ENCODE measurements at regions not wholly inside any gene's neighbourhood (a gene's known extent, or its start where the extent isn't known, plus 50 kb on each side); places are given as distances from the start of the nearest gene placed in this dataset.

- whole genome bisulfite sequencing, 2 donors = 89 to 92% methylated on average over 1 of the region's 1 CpG
- intact Hi-C loops (cut with DNase I; ENCODE audit: low total_unique reads) = no loop called here
- DNase-seq (ENCODE audit: low spot score in 2 of 2) = no peak
Measured at GRCh38 chr5:160991205-160991604, 139.2 kb upstream of the ATP10B start.

DNA sequence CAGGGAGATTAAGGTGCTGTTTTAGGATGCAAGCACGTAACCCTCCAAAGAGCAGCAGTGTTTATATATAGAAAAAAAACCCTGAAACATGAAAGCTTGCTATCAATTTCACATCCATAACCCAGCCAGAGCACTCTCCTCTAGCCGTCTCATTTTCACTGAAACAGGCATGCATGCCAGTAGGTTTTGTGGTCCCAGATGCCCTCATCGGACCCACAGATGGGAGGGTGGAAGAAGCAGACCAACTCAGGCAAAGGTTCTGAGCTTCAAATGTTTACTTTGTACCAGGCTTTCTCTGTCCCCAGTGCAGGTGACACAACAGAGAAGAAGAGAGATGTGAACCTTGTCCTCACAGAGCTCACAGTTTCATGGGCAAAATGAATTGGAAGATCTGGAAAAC lies 127.4 kb upstream of the ATP10B start:
- DNase-seq (ENCODE audit: low spot score in 2 of 2) = no peak
- intact Hi-C loops (cut with DNase I; ENCODE audit: low total_unique reads) = no loop called here
- H3K4me3 ChIP-seq (ENCODE audit: low read depth, poor library complexity, severe bottlenecking) = no peak overlapping the region
- WGBS, 2 donors = 57 to 83% methylated on average over 3 of the region's 3 CpGs
- TF ChIP-seq CTCF (IDR thresholded peaks at IDR 0.05) (no peak), POLR2A (IDR thresholded peaks at IDR 0.05) (no peak)

More at GRCh38 chr5:160991205-160991604, 139.2 kb upstream of the ATP10B start:
- TF ChIP-seq POLR2A (IDR thresholded peaks at IDR 0.05) (no peak), CTCF (IDR thresholded peaks at IDR 0.05) (no peak)
- H3K4me3 ChIP-seq (ENCODE audit: low read depth, poor library complexity, severe bottlenecking) = no peak overlapping the region

DNA sequence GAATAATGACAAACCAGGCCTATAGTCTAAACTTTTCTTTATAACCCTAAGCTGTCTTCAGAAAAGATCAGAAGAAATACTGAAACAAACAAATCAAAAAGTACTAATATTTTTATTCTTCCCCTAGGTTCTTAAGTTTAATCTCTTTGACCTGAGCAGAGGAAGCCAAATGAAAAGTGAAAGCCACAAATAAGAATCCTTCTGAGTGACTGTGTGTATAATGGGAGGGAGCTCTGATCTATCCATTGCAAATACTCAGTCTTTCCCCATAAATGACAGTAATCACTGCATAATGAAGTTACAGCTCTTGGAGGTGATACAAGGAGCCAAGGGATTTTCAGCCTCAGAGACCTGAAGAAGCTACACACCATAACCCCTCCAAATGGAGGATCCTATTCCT lies 126.9 kb upstream of the ATP10B start:
- intact Hi-C loops (cut with DNase I; ENCODE audit: low total_unique reads) = no loop called here
- TF ChIP-seq POLR2A (IDR thresholded peaks at IDR 0.05) (no peak), CTCF (IDR thresholded peaks at IDR 0.05) (no peak)
- no peak for DNase-seq (ENCODE audit: low spot score in 2 of 2)
- H3K4me3 ChIP-seq (ENCODE audit: low read depth, poor library complexity, severe bottlenecking) = no peak overlapping the region

DNA sequence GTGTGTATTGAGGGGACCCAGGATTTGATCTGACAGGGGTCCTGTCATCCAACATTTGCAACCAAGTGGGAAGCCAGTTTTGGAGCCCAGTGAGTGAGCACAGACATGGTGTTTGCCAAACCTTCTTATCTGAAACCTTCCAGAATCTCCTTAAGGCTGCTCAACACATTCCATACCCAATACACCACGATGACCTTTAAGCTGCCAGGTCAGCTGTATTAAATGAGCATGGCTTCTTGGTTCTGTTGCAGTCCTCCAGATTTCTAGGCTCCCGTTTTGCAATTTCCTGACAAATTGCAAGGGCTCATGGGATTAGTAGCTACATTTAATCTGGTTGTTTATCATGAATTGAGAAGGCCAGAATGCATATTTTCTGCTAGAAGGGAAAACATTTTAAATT lies 124.2 kb upstream of the ATP10B start:
- no peak for DNase-seq (ENCODE audit: low spot score in 2 of 2)
- TF ChIP-seq POLR2A (IDR thresholded peaks at IDR 0.05) = no peak
- TF ChIP-seq CTCF (IDR thresholded peaks at IDR 0.05) = no peak
- intact Hi-C loops (cut with DNase I; ENCODE audit: low total_unique reads) = no loop called here
- no peak overlapping the region for H3K4me3 ChIP-seq (ENCODE audit: low read depth, poor library complexity, severe bottlenecking)
- 77 to 82% methylated on average over 2 of the region's 2 CpGs for WGBS, 2 donors

GRCh38 chr5:160970605-160971191 lies 118.7 kb upstream of the ATP10B start:
- TF ChIP-seq CTCF (IDR thresholded peaks at IDR 0.05) (no peak), POLR2A (IDR thresholded peaks at IDR 0.05) (no peak)

GRCh38 chr5:160969645-160970044 lies 117.6 kb upstream of the ATP10B start:
- H3K4me3 ChIP-seq (ENCODE audit: low read depth, poor library complexity, severe bottlenecking) = no peak overlapping the region
- TF ChIP-seq POLR2A (IDR thresholded peaks at IDR 0.05) (no peak), CTCF (IDR thresholded peaks at IDR 0.05) (no peak)
- no peak for DNase-seq (ENCODE audit: low spot score in 2 of 2)
- intact Hi-C loops (cut with DNase I; ENCODE audit: low total_unique reads) = no loop called here

More at GRCh38 chr5:160970605-160971191, 118.7 kb upstream of the ATP10B start:
- 63 to 64% methylated on average over 1 of the region's 1 CpG for WGBS, 2 donors
- no peak for DNase-seq (ENCODE audit: low spot score in 2 of 2)
- intact Hi-C loops (cut with DNase I; ENCODE audit: low total_unique reads) = no loop called here
- no peak overlapping the region for H3K4me3 ChIP-seq (ENCODE audit: low read depth, poor library complexity, severe bottlenecking)

Measured in lower leg skin (tissue), 4 donors.